RWPE1 (cell line): ENCODE measurements at regions not wholly inside any gene's neighbourhood (a gene's known extent, or its start where the extent isn't known, plus 50 kb on each side); places are given as distances from the start of the nearest gene placed in this dataset.
"Not testable (repeated sequence)": the region's sequence is repeated elsewhere in the genome, so short reads cannot be mapped to it uniquely, and the experiment has no call there.

Source experiments
- CTCF ChIA-PET: fragments of 350-600 bp; sonication (Branson Sonifier 250); formaldehyde crosslinking; extraction: SDS; loops from one replicate; lab custom pipeline; 2021; lab: Yijun Ruan, JAX
- POLR2A ChIA-PET: fragments of 400-600 bp; formaldehyde crosslinking; extraction: SDS; loops from one replicate; lab custom pipeline; 2020; ENCODE audit warnings: antibody characterized with exemption; ENCODE audit not compliant: low non-redundant PET; lab: Yijun Ruan, JAX
- DNase-seq: peaks from one replicate; pipeline ENCODE4 v3.0.0; 2012; ENCODE audit warnings: low spot score
- H3K27ac ChIP-seq: fragments of 450-650 bp; 2 replicates; pipeline ENCODE4 v1.5.1; 2017
- TF ChIP-seq, protein P1 (sequence below): fragments of 450-650 bp; conservative IDR thresholded peaks from 2 replicates; pipeline ENCODE4 v1.5.1; 2017; ENCODE audit warnings: low read depth, mild to moderate bottlenecking

- no peak for DNase-seq
- CTCF ChIA-PET: no interaction called here
- POLR2A ChIA-PET: no interaction called here
- TF ChIP-seq, protein P1, sequence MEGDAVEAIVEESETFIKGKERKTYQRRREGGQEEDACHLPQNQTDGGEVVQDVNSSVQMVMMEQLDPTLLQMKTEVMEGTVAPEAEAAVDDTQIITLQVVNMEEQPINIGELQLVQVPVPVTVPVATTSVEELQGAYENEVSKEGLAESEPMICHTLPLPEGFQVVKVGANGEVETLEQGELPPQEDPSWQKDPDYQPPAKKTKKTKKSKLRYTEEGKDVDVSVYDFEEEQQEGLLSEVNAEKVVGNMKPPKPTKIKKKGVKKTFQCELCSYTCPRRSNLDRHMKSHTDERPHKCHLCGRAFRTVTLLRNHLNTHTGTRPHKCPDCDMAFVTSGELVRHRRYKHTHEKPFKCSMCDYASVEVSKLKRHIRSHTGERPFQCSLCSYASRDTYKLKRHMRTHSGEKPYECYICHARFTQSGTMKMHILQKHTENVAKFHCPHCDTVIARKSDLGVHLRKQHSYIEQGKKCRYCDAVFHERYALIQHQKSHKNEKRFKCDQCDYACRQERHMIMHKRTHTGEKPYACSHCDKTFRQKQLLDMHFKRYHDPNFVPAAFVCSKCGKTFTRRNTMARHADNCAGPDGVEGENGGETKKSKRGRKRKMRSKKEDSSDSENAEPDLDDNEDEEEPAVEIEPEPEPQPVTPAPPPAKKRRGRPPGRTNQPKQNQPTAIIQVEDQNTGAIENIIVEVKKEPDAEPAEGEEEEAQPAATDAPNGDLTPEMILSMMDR: no peak
- H3K27ac ChIP-seq: no peak overlapping the region
These were observed 100.0 kb upstream of the RAB4A start for GRCh38 chr1:229170778-229171505.

DNA sequence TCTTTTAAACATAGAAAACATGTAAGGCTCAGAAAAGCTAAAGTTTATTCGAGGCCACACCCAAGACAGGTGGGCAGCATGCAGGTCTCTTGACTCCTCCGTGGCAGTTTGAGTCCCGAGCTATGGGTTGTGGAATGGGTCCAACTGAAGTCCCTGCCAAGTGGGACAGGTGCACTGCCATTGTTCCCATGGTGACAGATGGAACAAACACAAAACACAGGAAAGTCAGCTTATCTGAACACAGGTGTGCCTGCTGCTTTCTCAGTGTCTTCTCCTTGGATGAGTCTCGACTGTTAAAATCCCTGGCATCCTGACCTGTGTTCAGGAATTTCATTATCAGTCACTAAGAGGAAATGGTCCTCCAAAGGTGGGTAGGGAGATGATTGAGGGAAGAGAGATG lies 99.0 kb upstream of the RAB4A start:
- ChIA-PET POLR2A (no interaction called here), CTCF (interaction anchor here (0.5 to 0.9 kb wide), 2 partner anchors 21 to 657 kb away, joined by 3 read pairs; no protein-coding TSS in a partner anchor)
- H3K27ac ChIP-seq: no peak overlapping the region
- no peak for DNase-seq
- TF ChIP-seq, protein P1: no peak

GRCh38 chr1:229173491-229174476 lies 97.1 kb upstream of the RAB4A start:
- POLR2A ChIA-PET, DNase-seq, H3K27ac ChIP-seq: not testable (repeated sequence)
- CTCF ChIA-PET: interaction anchor here (0.6 kb wide), 1 partner anchor 20 kb away, joined by 3 read pairs; no protein-coding TSS in a partner anchor

GRCh38 chr1:229175297-229175696 lies 95.6 kb upstream of the RAB4A start:
- CTCF ChIA-PET, DNase-seq, H3K27ac ChIP-seq, POLR2A ChIA-PET: not testable (repeated sequence)

GRCh38 chr1:229176457-229176856 lies 94.5 kb upstream of the RAB4A start:
- DNase-seq, POLR2A ChIA-PET: not testable (repeated sequence)
- CTCF ChIA-PET: interaction anchor here (0.6 kb wide), 2 partner anchors 15 to 51 kb away, joined by 4 to 6 read pairs; no protein-coding TSS in a partner anchor

GRCh38 chr1:229180161-229180560 lies 90.8 kb upstream of the RAB4A start:
- POLR2A ChIA-PET: no interaction called here
- H3K27ac ChIP-seq: no peak overlapping the region
- CTCF ChIA-PET: no interaction called here
- TF ChIP-seq, protein P1: no peak
- DNase-seq: no peak

More at GRCh38 chr1:229176457-229176856, 94.5 kb upstream of the RAB4A start:
- not testable (repeated sequence) for H3K27ac ChIP-seq

DNA sequence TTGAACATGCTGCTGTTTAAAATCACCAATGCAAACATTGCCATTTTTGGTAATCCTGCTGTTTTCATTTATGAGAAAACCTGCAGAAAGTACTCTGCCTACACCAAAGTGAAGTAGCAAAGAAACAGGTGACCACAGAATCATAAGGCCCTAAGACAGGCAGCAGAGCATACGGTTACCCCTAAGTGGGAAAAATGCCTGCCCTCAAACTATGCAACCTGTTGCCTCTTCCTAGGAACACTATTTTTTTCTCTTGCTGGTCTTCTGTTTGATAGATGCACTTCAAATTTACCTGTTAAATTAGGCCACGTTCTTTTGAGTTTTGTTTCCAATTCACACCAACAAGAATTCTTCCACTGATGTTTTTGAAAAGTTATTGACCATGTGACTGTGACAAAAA lies 89.5 kb upstream of the RAB4A start:
- CTCF ChIA-PET: no interaction called here

More for the DNA sequence above, 89.5 kb upstream of the RAB4A start:
- no peak overlapping the region for H3K27ac ChIP-seq
- DNase-seq: no peak
- POLR2A ChIA-PET: no interaction called here
- TF ChIP-seq, protein P1: no peak
